LNCAP (cell line): ENCODE measurements at regions not wholly inside any gene's neighbourhood (a gene's known extent, or its start where the extent isn't known, plus 50 kb on each side); places are given as distances from the start of the nearest gene placed in this dataset.

Experiments
- CTCF ChIP-seq: fragments of 450-650 bp; IDR thresholded peaks from 2 replicates; pipeline ENCODE4 v1.5.1; 2017; ENCODE audit warnings: mild to moderate bottlenecking

DNA sequence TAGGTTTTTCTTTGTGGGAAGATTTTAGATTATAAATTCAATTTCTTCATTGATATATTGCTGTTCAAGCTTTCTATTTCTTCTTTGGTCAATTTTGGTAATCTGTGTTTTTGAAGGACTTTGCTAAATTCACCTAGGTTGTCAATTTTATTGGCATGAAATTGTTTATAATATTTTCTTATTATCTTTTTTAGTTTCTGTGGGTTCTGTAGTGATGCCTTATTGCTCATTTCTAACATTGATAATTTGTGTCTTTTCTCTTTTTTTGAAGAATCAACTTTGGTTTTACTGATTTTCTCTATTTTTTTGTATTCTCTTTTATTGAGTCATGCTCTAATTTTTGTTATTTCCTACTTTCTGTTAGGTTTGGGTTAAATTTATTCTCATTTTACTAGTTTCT lies 123.2 kb downstream of the ADSS2 start:
- no peak for TF ChIP-seq CTCF

GRCh38 chr1:244329591-244330317 lies 122.0 kb downstream of the ADSS2 start:
- no peak for TF ChIP-seq CTCF

DNA sequence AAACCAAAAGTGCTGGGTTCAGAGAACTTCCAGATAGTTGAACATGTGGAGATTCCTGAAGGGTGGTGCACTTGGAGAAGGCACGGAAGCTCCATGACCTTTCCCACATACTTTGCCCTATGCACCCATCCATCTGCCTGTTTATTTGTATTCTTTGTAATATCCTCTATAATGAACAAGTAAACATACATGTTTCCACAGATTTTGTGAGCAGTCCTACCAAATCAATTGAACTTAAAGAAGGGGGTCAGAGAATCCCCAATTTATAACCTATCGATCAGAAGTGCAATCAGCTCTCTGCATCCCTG lies 121.4 kb downstream of the ADSS2 start:
- no peak for TF ChIP-seq CTCF

DNA sequence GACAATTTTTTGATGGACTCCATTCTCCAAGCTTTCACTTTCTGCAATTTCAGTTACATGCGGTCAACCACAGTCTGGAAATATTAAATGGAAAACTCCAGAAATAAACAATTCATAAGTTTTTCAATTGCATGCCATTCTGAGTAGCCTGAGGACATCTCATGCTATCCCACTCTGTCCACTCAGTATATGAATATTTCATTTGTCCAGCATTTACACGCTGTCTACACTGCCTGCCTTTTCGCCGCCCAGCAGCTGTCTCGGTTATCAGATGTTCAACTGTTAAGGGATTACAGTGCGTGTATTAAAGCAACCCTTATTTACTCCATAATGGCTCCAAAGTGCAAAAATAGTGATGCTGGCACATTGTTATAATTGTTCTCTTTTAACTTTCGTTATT lies 116.3 kb downstream of the ADSS2 start:
- no peak for TF ChIP-seq CTCF

DNA sequence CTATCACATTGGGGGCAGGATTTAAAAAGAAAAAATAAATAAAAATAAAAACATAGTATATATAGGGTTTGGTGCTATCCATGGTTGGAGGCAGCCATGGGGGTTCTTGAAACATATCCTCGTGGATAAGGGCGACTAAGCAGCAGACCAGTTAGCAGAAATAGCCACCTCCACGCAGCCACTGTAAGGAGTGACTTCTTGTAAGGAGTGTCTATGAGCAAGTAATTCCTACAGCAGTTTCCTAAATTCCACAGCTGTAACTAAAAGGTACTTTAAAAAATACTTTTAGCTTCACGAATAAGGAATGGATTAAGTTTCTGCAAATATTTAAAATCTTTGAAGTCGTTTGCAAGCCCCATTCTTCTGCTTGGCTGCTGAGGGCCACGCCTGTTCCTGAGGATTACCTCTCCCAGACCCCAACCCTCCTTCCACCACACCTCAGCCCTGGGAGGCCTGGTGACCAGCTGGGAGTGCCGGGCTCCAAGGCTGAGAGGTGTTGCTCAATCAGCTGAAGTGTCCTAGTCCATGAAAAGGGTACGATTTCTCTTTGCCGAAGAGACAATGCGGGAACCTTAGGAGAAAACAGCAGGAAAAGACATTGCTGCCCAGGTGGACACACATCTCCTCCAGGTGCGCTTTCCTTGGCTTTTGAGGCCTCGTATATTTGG lies 115.3 kb downstream of the ADSS2 start:
- TF ChIP-seq CTCF, result no peak

GRCh38 chr1:244337839-244338238 lies 113.9 kb downstream of the ADSS2 start:
- no peak for TF ChIP-seq CTCF

- TF ChIP-seq CTCF, result no peak
Observed at GRCh38 chr1:244339073-244339692, 112.5 kb downstream of the ADSS2 start.
